Chondrocyte (in vitro differentiated cells): ENCODE measurements at regions not wholly inside any gene's neighbourhood (a gene's known extent, or its start where the extent isn't known, plus 50 kb on each side); places are given as distances from the start of the nearest gene placed in this dataset.

Experiments used
- DNase-seq: peaks from one replicate; pipeline ENCODE4 v3.0.0; 2021; ENCODE audit warnings: mixed read lengths, low spot score
- H3K27ac Mint-ChIP-seq: one replicate; pipeline ENCODE4 v1.8.0; 2021; ENCODE audit warnings: mild to moderate bottlenecking, moderate library complexity, mixed read lengths; ENCODE audit not compliant: unreplicated experiment
- H3K27me3 Mint-ChIP-seq: 2 replicates; pipeline ENCODE4 v1.8.0; 2021; ENCODE audit warnings: low read depth, mixed read lengths
- H3K36me3 Mint-ChIP-seq: 2 replicates; pipeline ENCODE4 v1.8.0; 2021; ENCODE audit warnings: low read depth, mixed read lengths
- H3K4me1 Mint-ChIP-seq: 2 replicates; pipeline ENCODE4 v1.8.0; 2021; ENCODE audit warnings: low read depth, mild to moderate bottlenecking, mixed read lengths
- H3K4me3 Mint-ChIP-seq: one replicate; pipeline ENCODE4 v1.8.0; 2021; ENCODE audit warnings: mild to moderate bottlenecking, moderate library complexity, mixed read lengths; ENCODE audit not compliant: unreplicated experiment
- H3K9me3 Mint-ChIP-seq: 2 replicates; pipeline ENCODE4 v1.8.0; 2021; ENCODE audit warnings: low read depth, mixed read lengths
- CTCF ChIP-seq: fragments of 200-600 bp; sonication (generic); IDR thresholded peaks from 2 replicates; pipeline ENCODE4 v1.5.0; 2021; ENCODE audit warnings: antibody characterized with exemption, mild to moderate bottlenecking, moderate library complexity

- no peak for TF ChIP-seq CTCF
- Mint-ChIP-seq H3K4me3 (no peak overlapping the region), H3K4me1 (no peaks in the 10 kb centered on the region), H3K9me3 (no peaks in the 10 kb centered on the region), H3K27ac (no peak overlapping the region), H3K36me3 (no peaks in the 10 kb centered on the region), H3K27me3 (peaks cover 1% of the 10 kb centered on the region)
- no peak for DNase-seq
Measured at GRCh38 chr14:40855343-40855742, 751.3 kb upstream of the LRFN5 start.

- H3K36me3 Mint-ChIP-seq: no peaks in the 10 kb centered on the region
- DNase-seq: no peak
- peaks cover 3% of the 10 kb centered on the region for H3K9me3 Mint-ChIP-seq
- no peak overlapping the region for H3K27ac Mint-ChIP-seq
- peaks cover 3% of the 10 kb centered on the region for H3K4me1 Mint-ChIP-seq
- no peaks in the 10 kb centered on the region for H3K27me3 Mint-ChIP-seq
- no peak overlapping the region for H3K4me3 Mint-ChIP-seq
- no peak for TF ChIP-seq CTCF
Measured at GRCh38 chr14:40850191-40850590, 756.5 kb upstream of the LRFN5 start.

GRCh38 chr14:40847480-40847879 is 759.2 kb upstream of the LRFN5 start:
- Mint-ChIP-seq H3K27me3 (no peaks in the 10 kb centered on the region), H3K36me3 (no peaks in the 10 kb centered on the region), H3K9me3 (peaks cover 3% of the 10 kb centered on the region), H3K27ac (no peak overlapping the region), H3K4me3 (no peak overlapping the region), H3K4me1 (peaks cover 3% of the 10 kb centered on the region)
- no peak for DNase-seq
- no peak for TF ChIP-seq CTCF

- Mint-ChIP-seq H3K27me3 (no peaks in the 10 kb centered on the region), H3K4me1 (peaks cover 3% of the 10 kb centered on the region), H3K9me3 (peaks cover 5% of the 10 kb centered on the region), H3K4me3 (no peak overlapping the region), H3K27ac (no peak overlapping the region), H3K36me3 (no peaks in the 10 kb centered on the region)
- TF ChIP-seq CTCF: no peak
- no peak for DNase-seq
Measured at GRCh38 chr14:40842816-40843215, 763.9 kb upstream of the LRFN5 start.

- no peak overlapping the region for H3K27ac Mint-ChIP-seq
- H3K27me3 Mint-ChIP-seq: no peaks in the 10 kb centered on the region
- no peak for TF ChIP-seq CTCF
- H3K36me3 Mint-ChIP-seq: no peaks in the 10 kb centered on the region
- no peak for DNase-seq
- no peak overlapping the region for H3K4me3 Mint-ChIP-seq
- H3K9me3 Mint-ChIP-seq: peaks cover 7% of the 10 kb centered on the region
- no peaks in the 10 kb centered on the region for H3K4me1 Mint-ChIP-seq
Measured at GRCh38 chr14:40841886-40842285, 764.8 kb upstream of the LRFN5 start.
